Mesenchymal stem cell (in vitro differentiated cells and primary cell): ENCODE measurements at regions not wholly inside any gene's neighbourhood (a gene's known extent, or its start where the extent isn't known, plus 50 kb on each side); places are given as distances from the start of the nearest gene placed in this dataset.
"Not testable (repeated sequence)": the region's sequence is repeated elsewhere in the genome, so short reads cannot be mapped to it uniquely, and the experiment has no call there.

ENCODE experiments used
- DNase-seq: peaks from one replicate; pipeline ENCODE4 v3.0.0-alpha.2; 2013
- H2AFZ ChIP-seq: one replicate; pipeline ENCODE4 v1.6.1; 2013; ENCODE audit warnings: low read depth, mild to moderate bottlenecking, control low read depth, inconsistent platforms, low read length, moderate library complexity
- H2AK5ac ChIP-seq: 2 replicates; pipeline ENCODE4 v1.6.1; 2013; ENCODE audit warnings: low read length, moderate library complexity, mild to moderate bottlenecking, inconsistent platforms; ENCODE audit not compliant: severe bottlenecking
- H2BK120ac ChIP-seq: one replicate; pipeline ENCODE4 v1.6.1; 2013; ENCODE audit warnings: low read depth, mild to moderate bottlenecking, inconsistent platforms, low read length, moderate library complexity
- H2BK12ac ChIP-seq, 2 experiments: one replicate each; pipeline ENCODE4 v1.6.1; 2013; ENCODE audit warnings: inconsistent platforms in 2 of 2, low read length in 2 of 2, mild to moderate bottlenecking in 2 of 2, moderate library complexity in 2 of 2, control low read depth in 1 of 2
- H2BK15ac ChIP-seq: one replicate; pipeline ENCODE4 v1.6.1; 2013; ENCODE audit warnings: mild to moderate bottlenecking, low read depth, inconsistent platforms; ENCODE audit not compliant: poor library complexity, severe bottlenecking
- H2BK5ac ChIP-seq: 2 replicates; pipeline ENCODE4 v1.6.1; 2013; ENCODE audit warnings: low read depth, mild to moderate bottlenecking, low read length, control low read depth, inconsistent platforms; ENCODE audit not compliant: poor library complexity, severe bottlenecking
- H3K14ac ChIP-seq, 2 experiments: one replicate each; pipeline ENCODE4 v1.6.1; 2013; ENCODE audit warnings: inconsistent platforms in 2 of 2, low read length in 2 of 2, control low read depth in 1 of 2, mild to moderate bottlenecking in 1 of 2, moderate library complexity in 1 of 2
- H3K18ac ChIP-seq, 2 experiments: one replicate each; pipeline ENCODE4 v1.6.1; 2013; ENCODE audit warnings: inconsistent platforms in 2 of 2, low read length in 2 of 2, control low read depth in 1 of 2, low read depth in 1 of 2, mild to moderate bottlenecking in 1 of 2
- H3K23ac ChIP-seq, 2 experiments: one replicate each; pipeline ENCODE4 v1.6.1; 2013; ENCODE audit warnings: inconsistent platforms in 2 of 2, low read length in 2 of 2, mild to moderate bottlenecking in 2 of 2, moderate library complexity in 2 of 2, control low read depth in 1 of 2
- H3K27ac ChIP-seq: 2 replicates; pipeline ENCODE4 v1.5.1; 2013; ENCODE audit warnings: mild to moderate bottlenecking, moderate library complexity, low read length, control low read depth, inconsistent platforms; ENCODE audit not compliant: poor library complexity, severe bottlenecking
- H3K27me3 ChIP-seq, 2 experiments: 2 replicates each; pipeline versions ENCODE4 v1.6.1 to v1.7.0; 2013; ENCODE audit warnings: low read length in 2 of 2, mild to moderate bottlenecking in 2 of 2, moderate library complexity in 2 of 2, control low read depth in 1 of 2, inconsistent platforms in 1 of 2; ENCODE audit not compliant: control insufficient read depth in 1 of 2, insufficient read depth in 1 of 2
- H3K36me3 ChIP-seq, 2 experiments: 2 replicates each; pipeline versions ENCODE4 v1.6.1 to v1.7.0; 2013; ENCODE audit warnings: low read length in 2 of 2, control low read depth in 1 of 2, inconsistent platforms in 1 of 2, low read depth in 1 of 2, mild to moderate bottlenecking in 1 of 2; ENCODE audit not compliant: insufficient read depth in 2 of 2, control insufficient read depth in 1 of 2
- H3K4ac ChIP-seq, 2 experiments: one replicate each; pipeline ENCODE4 v1.6.1; 2013; ENCODE audit warnings: inconsistent platforms in 2 of 2, low read length in 2 of 2, mild to moderate bottlenecking in 2 of 2, moderate library complexity in 2 of 2, control low read depth in 1 of 2, low read depth in 1 of 2
- H3K4me1 ChIP-seq: 2 replicates; pipeline ENCODE4 v1.6.1; 2013; ENCODE audit warnings: low read depth, low read length, control low read depth; ENCODE audit not compliant: control insufficient read depth, insufficient read depth
- H3K4me2 ChIP-seq: 2 replicates; pipeline ENCODE4 v1.6.1; 2013; ENCODE audit warnings: low read length, mild to moderate bottlenecking, inconsistent platforms; ENCODE audit not compliant: poor library complexity, severe bottlenecking
- H3K4me3 ChIP-seq, 2 experiments: 2 replicates each; pipeline versions ENCODE4 v1.5.1 to v1.7.0; 2013; ENCODE audit warnings: low read length in 2 of 2, mild to moderate bottlenecking in 2 of 2, control low read depth in 1 of 2, low read depth in 1 of 2; ENCODE audit not compliant: insufficient read depth in 1 of 2
- H3K79me1 ChIP-seq: replicated peaks from 2 replicates; pipeline ENCODE4 v1.6.1; 2013; ENCODE audit warnings: mild to moderate bottlenecking, control low read depth, low read length, inconsistent platforms; ENCODE audit not compliant: poor library complexity, severe bottlenecking
- H3K9ac ChIP-seq: 2 replicates; pipeline ENCODE4 v1.7.0; 2013; ENCODE audit warnings: mild to moderate bottlenecking, low read length, moderate library complexity
- H3K9me3 ChIP-seq: 2 replicates; pipeline ENCODE4 v1.7.0; 2013; ENCODE audit warnings: mild to moderate bottlenecking, low read length; ENCODE audit not compliant: control insufficient read depth
- H4K8ac ChIP-seq: one replicate; pipeline ENCODE4 v1.6.1; 2013; ENCODE audit warnings: inconsistent platforms, mild to moderate bottlenecking, low read length, moderate library complexity
- H4K91ac ChIP-seq: one replicate; pipeline ENCODE4 v1.6.1; 2013; ENCODE audit warnings: mild to moderate bottlenecking, low read length, inconsistent platforms
- WGBS: methylation state at CpG from one replicate; pipeline ENCODE4 v1.1.7; 2013; ENCODE audit warnings: mixed read lengths; 5-methylcytosine and 5-hydroxymethylcytosine counted together

DNA sequence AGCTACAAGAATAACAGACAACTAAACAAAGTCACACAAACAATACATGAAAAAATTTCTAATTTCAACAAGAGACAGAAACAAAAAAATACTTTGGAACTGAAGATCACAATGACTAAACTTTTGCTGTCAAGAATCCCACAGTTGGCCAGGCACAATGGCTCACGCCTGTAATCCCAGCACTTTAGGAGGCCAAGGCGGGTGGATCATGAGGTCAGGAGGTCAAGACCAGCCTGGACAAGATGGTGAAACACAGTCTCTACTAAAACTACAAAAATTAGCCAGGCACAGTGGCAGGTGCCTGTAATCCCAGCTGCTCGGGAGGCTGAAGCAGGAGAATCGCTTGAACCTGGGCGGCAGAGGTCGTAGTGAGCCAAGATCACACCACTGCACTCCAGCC is 861.6 kb downstream of the UQCRFS1 start:
- not testable (repeated sequence) for H3K9ac ChIP-seq, H2BK120ac ChIP-seq, H3K23ac ChIP-seq, H2AK5ac ChIP-seq, H3K27me3 ChIP-seq, H2BK5ac ChIP-seq, H3K4me2 ChIP-seq, H3K18ac ChIP-seq, H3K36me3 ChIP-seq, H2AFZ ChIP-seq, H3K4me1 ChIP-seq, H2BK12ac ChIP-seq, H3K14ac ChIP-seq, DNase-seq, H2BK15ac ChIP-seq, H3K27ac ChIP-seq, H4K91ac ChIP-seq, H3K4ac ChIP-seq, H4K8ac ChIP-seq, H3K4me3 ChIP-seq, H3K79me1 ChIP-seq
- 92% methylated on average over 6 of the region's 6 CpGs for WGBS
- H3K9me3 ChIP-seq = peaks cover 11% of the 10 kb centered on the region

DNA sequence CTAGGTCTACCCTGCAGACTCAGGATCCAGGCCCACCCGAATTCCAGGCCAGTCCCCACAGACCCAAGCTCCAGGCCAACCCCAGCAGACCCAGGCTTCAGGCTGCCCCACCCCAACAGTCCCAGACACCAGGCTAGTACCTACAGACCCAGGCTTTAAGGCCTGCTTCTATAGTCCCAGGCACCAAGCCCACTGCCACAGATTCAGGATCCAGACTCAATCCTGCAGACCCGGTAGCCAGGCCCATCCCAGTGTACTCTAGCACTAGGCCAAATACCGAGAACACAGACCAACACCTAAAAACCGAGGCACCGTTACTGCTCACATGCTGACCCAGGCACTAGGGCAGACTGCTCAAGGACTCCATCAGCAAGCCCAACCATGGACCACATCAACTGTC is 862.3 kb downstream of the UQCRFS1 start:
- Histone ChIP-seq H3K36me3 (no peaks in the 10 kb centered on the region), H3K4me2 (no peak overlapping the region), H2BK12ac (no peak overlapping the region), H2BK120ac (no peak overlapping the region), H2BK15ac (no peak overlapping the region), H2BK5ac (no peak overlapping the region), H3K4me1 (peaks cover 2% of the 10 kb centered on the region), H2AFZ (no peak overlapping the region), H3K4me3 (no peak overlapping the region), H3K79me1 (no peaks in the 10 kb centered on the region), H3K9me3 (peaks cover 11% of the 10 kb centered on the region), H4K91ac (no peak overlapping the region), H3K14ac (no peak overlapping the region), H3K18ac (no peak overlapping the region), H3K4ac (no peak overlapping the region), H3K27me3 (peaks cover 0 to 8% of the 10 kb centered on the region in 2 experiments), H4K8ac (no peak overlapping the region), H3K9ac (no peak overlapping the region), H2AK5ac (no peak overlapping the region), H3K27ac (no peak overlapping the region), H3K23ac (no peak overlapping the region)
- 67% methylated on average over 5 of the region's 5 CpGs for WGBS
- DNase-seq = no peak

DNA sequence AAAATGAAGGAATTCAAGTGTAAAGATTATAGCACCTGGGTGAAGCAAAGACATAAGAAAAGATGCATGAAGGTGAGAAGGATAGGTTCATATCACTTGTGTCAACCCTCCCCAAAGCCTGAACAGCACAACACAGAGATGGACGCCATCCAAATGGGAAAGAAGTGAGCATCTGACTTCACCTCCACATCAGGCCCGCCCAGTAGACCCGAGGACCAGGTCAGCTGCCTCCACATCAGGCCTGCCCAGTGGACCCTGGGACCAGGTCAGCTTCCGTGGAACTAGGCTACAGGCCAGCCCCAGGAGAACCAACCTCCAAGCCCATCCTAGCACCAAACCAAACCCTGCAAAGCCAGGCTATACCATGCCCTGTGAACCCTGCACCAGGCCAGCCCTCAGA is 862.9 kb downstream of the UQCRFS1 start:
- Histone ChIP-seq H2BK120ac (no peak overlapping the region), H2AK5ac (no peak overlapping the region), H2BK12ac (no peak overlapping the region), H3K18ac (no peak overlapping the region), H4K8ac (no peak overlapping the region), H3K4ac (no peak overlapping the region), H3K27me3 (peaks cover 5 to 8% of the 10 kb centered on the region in 2 experiments), H3K79me1 (no peaks in the 10 kb centered on the region), H3K4me2 (no peak overlapping the region), H2BK5ac (no peak overlapping the region), H3K9ac (no peak overlapping the region), H3K4me1 (peaks cover 2% of the 10 kb centered on the region), H3K27ac (no peak overlapping the region), H2AFZ (no peak overlapping the region), H3K9me3 (peaks cover 11% of the 10 kb centered on the region), H3K4me3 (no peak overlapping the region), H4K91ac (no peak overlapping the region), H3K36me3 (no peaks in the 10 kb centered on the region), H3K14ac (no peak overlapping the region), H3K23ac (no peak overlapping the region), H2BK15ac (no peak overlapping the region)
- WGBS = 53% methylated on average over 4 of the region's 4 CpGs
- DNase-seq = no peak

DNA sequence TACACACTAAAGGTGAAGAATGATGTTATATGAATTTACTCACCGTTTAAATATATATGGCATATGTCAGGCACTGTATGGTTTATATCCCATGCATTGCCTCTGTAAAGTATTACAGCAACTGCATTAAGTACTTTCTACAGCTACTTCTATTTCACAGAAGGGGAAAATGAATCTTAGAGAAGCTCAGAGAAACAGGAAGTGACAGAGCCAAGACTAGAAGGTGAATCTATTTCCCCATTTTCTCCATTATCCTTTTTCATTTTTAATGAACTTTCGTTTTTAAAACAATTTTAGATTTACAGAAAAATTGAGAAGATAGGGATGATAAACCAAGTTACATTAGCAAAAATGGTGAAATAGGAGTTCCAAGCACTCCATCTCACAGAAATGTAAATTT is 863.3 kb downstream of the UQCRFS1 start:
- DNase-seq = no peak
- no peak overlapping the region for H4K8ac ChIP-seq
- H3K9ac ChIP-seq = no peak overlapping the region
- no peak overlapping the region for H3K27ac ChIP-seq
- no peak overlapping the region for H4K91ac ChIP-seq
- H3K14ac ChIP-seq = no peak overlapping the region
- peaks cover 2% of the 10 kb centered on the region for H3K4me1 ChIP-seq
- no peaks in the 10 kb centered on the region for H3K36me3 ChIP-seq
- H2BK15ac ChIP-seq = no peak overlapping the region
- H3K18ac ChIP-seq = no peak overlapping the region
- H2BK120ac ChIP-seq = no peak overlapping the region
- no peak overlapping the region for H2AFZ ChIP-seq
- peaks cover 8 to 12% of the 10 kb centered on the region in 2 experiments for H3K27me3 ChIP-seq
- H2AK5ac ChIP-seq = no peak overlapping the region
- no peak overlapping the region for H2BK12ac ChIP-seq
- no CpG with 5 or more reads among the region's 2 CpGs for WGBS
- peaks cover 11% of the 10 kb centered on the region for H3K9me3 ChIP-seq
- H2BK5ac ChIP-seq = no peak overlapping the region
- H3K79me1 ChIP-seq = no peaks in the 10 kb centered on the region
- H3K4me3 ChIP-seq = no peak overlapping the region
- no peak overlapping the region for H3K23ac ChIP-seq
- H3K4ac ChIP-seq = no peak overlapping the region
- no peak overlapping the region for H3K4me2 ChIP-seq
